Transverse colon (tissue), 4 donors: ENCODE measurements at regions not wholly inside any gene's neighbourhood (a gene's known extent, or its start where the extent isn't known, plus 50 kb on each side); places are given as distances from the start of the nearest gene placed in this dataset.

ENCODE experiments used
- CTCF ChIP-seq, 5 experiments: fragments of 200-600 bp in 3 of 5; fragments of 450-650 bp in 2 of 5; sonication (generic) in 3 of 5; IDR thresholded peaks; 1 replicate in 2 of 5; 2 replicates in 3 of 5; pipeline ENCODE4 v1.5.1; 2016 to 2017; ENCODE audit warnings: antibody characterized with exemption in 5 of 5, inconsistent platforms in 3 of 5, mild to moderate bottlenecking in 2 of 5, moderate library complexity in 1 of 5
- EP300 ChIP-seq: sonication (generic); formaldehyde crosslinking; IDR thresholded peaks from one replicate; pipeline ENCODE4 v1.6.1; 2017; ENCODE audit warnings: antibody characterized with exemption, low read depth
- POLR2A ChIP-seq: fragments of 450-650 bp; IDR thresholded peaks from one replicate; pipeline ENCODE4 v1.6.1; 2016; ENCODE audit warnings: antibody characterized with exemption, mild to moderate bottlenecking, moderate library complexity
- POLR2AphosphoS5 ChIP-seq, 3 donors: sonication (generic); formaldehyde crosslinking; IDR thresholded peaks; one replicate each; pipeline ENCODE4 v1.6.1; 2016; ENCODE audit warnings: antibody characterized with exemption in 3 of 3

GRCh38 chr9:86526021-86526420 lies 171.8 kb upstream of the TUT7 start:
- TF ChIP-seq POLR2AphosphoS5 (IDR thresholded peaks at IDR 0.05) (no peak), CTCF (IDR thresholded peaks at IDR 0.05) (no peak), EP300 (no peak), POLR2A (no peak)
